ENCODE measurements at regions not wholly inside any gene's neighbourhood (a gene's known extent, or its start where the extent isn't known, plus 50 kb on each side); places are given as distances from the start of the nearest gene placed in this dataset.

DNA sequence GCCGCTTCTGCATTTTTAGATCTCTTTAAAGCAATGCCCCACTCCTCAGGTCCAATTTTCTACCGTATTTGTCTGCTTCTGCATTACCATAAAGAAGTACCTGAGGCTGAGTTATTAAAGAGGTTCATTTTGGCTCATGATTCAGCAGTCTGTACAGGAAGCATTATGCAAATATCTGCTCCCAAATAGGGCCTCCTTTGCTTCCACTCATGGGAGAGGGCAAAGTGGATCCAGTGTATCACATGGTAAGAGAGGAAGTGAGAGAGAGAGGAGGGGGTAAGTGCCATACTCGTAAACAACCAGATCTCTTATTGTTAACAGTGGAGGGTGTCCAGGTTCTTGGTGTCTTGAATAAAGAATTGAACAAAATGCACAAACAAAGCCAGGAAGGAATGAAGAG lies 316.1 kb upstream of the SEL1L start:
- no peak for DNase-seq

- no peak for DNase-seq
These were observed 321.4 kb upstream of the SEL1L start for GRCh38 chr14:81855007-81855406.

DNA sequence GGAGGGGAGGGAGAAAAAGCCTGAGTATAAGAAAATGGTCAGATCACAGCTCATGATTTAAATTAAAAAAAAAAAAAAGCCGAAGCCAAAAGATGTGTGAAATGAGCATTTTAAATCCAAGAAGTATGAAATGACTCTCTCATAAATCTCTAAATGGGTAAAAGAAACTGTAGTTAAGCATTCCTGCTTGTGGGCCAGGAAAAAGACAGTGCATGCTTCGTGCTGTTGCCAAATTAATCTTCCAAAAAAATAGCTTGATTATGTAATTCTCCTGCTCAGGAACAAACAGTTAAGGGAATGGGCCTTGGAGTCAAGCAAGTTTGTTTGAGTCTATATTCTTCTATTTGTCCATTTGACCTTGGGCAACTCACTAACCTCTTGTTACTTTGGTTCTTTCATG lies 325.4 kb upstream of the SEL1L start:
- DNase-seq, result no peak

- no peak for DNase-seq
These were observed 334.5 kb upstream of the SEL1L start for GRCh38 chr14:81868172-81868571.

DNA sequence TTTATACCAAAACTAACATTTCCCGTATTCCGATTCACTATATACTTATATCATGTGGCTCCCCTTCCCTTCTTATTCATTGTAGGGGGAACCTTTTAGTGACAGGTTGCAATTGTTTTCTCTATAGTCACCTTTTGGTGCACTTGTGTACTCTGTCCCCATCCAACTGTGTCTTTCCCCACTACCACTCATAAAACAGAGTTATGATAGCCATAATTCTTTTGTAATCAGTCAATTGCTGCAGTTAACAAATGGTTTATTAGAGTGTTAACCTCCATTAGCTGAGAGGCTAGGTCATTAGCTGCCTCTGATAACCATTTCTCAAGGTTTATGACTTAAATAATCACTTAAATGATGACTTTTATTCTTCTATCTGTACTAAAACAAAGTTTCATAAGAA lies 338.1 kb upstream of the SEL1L start:
- DNase-seq, result no peak

GRCh38 chr14:81884382-81884781 lies 350.7 kb upstream of the SEL1L start:
- DNase-seq, result no peak

DNA sequence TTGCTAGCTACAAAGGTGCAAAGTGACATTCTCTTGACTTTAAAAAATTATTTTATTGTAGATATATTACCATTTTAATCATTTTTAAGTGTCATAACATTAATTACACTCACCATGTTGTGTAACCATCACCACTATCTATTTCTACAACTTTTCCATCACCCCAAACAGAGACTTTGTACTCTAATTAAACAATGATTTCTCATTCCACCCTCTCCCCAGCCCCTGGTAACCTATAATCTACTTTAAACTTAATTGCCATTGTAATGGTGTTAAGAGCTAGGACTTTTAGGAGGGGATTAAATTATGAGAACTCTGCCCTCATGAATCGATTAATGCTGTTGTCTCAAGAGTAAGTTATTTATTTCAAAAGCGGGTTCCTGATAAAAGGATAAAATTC lies 352.9 kb upstream of the SEL1L start:
- no peak for DNase-seq

GRCh38 chr14:81889529-81889928 lies 355.9 kb upstream of the SEL1L start:
- no peak for DNase-seq

DNA sequence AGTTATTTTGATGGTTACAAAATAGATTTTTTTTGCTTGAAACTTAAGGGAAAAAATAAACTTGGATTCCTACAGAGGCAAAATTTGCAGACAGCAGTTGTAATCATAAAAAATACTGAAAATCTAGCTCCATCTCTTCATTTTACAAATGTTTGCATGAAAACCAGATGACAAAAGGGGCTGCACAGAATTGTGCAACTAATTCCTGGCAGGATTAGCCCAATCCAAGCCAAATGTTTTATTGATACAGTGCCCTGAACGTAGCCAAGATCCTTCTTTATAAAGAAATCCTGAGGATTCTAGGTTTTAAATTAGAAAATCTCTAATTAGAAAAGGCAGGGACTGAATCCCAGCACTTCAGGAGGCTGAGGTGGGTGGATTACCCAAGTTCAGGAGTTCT lies 356.4 kb upstream of the SEL1L start:
- DNase-seq, result no peak

GRCh38 chr14:81903477-81903876 lies 369.8 kb upstream of the SEL1L start:
- DNase-seq, result no peak

DNA sequence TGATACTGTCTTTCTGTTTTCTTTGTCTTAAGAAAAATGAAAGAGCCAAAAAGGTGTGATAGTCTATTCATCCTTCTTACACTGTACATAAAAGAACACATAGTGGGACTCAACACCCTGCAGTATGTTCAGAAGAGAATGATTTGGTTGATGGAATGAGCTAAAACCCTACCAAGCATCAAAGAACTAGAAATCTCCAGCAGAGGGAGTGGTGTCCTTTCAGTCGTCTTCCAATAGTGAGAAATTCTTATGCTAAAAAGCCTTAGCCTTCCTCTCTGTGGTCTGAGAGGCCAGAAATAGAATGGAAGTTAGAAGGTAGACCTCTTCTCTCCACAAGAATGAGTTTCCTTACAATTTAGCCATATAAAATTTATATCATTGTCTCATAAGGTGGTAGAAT lies 393.4 kb upstream of the SEL1L start:
- DNase-seq, result no peak

DNA sequence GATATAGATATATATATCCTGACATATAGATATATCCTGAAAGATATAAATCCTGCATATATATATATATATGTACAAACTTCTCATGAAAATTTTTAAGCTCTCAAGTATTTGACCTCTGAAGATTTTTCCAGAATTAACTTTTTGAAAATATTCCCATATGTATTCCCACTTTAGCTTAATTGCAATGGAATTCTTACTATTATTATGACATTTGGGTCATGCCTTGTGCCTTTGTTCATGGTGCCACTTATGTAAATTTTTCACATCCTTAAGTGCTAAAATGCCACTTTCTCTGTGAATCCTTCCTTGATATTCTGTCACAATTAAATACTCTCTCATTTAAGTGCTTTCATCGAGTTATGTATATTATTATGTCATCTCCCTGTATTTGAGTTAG lies 398.2 kb upstream of the SEL1L start:
- DNase-seq, result no peak

DNA sequence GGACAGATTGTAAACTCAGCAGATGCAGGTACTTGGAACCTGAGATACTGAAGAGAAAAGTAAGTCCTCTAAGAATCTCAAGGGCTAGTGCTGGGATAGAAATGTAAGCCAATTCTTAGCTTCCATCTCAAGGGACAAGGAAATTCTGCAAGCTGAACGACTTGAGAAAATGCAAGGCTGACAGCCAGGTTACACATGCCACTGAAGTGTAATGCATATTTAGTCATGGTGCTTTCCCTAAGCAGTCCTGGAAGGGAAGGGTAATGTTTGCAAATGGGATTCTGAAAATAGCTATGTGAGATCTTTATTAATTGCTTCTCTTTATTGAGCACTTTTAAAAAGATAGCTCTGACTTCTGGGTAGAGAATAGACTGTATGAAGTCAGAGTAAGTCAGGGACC lies 402.7 kb upstream of the SEL1L start:
- no peak for DNase-seq

GRCh38 chr14:81936902-81937301 lies 403.2 kb upstream of the SEL1L start:
- DNase-seq, result no peak

DNA sequence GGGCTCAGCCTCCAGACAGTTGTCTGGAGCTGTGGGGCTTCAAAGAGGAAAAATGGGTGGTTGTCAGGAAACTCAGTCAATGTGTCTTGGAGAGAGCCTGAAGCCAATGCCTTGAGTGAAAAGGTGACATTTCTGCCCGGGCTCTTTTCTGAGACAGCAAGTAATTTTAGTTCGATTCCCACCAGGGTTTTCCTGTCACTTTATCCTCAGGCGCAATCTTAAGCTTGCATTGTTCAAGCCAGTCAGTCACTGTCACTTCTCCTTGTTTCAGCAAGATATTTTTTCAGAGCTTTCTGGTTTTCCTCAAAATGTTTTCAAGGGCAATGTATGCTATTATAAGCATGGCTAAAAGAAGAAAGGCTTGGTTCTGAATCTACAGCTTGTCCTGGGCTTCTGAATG lies 404.7 kb upstream of the SEL1L start:
- DNase-seq, result no peak

- no peak for DNase-seq
These were observed 407.0 kb upstream of the SEL1L start for GRCh38 chr14:81940651-81941050.

GRCh38 chr14:81942071-81942470 lies 408.4 kb upstream of the SEL1L start:
- no peak for DNase-seq

- DNase-seq, result no peak
These were observed 412.7 kb upstream of the SEL1L start for GRCh38 chr14:81946375-81946774.

DNA sequence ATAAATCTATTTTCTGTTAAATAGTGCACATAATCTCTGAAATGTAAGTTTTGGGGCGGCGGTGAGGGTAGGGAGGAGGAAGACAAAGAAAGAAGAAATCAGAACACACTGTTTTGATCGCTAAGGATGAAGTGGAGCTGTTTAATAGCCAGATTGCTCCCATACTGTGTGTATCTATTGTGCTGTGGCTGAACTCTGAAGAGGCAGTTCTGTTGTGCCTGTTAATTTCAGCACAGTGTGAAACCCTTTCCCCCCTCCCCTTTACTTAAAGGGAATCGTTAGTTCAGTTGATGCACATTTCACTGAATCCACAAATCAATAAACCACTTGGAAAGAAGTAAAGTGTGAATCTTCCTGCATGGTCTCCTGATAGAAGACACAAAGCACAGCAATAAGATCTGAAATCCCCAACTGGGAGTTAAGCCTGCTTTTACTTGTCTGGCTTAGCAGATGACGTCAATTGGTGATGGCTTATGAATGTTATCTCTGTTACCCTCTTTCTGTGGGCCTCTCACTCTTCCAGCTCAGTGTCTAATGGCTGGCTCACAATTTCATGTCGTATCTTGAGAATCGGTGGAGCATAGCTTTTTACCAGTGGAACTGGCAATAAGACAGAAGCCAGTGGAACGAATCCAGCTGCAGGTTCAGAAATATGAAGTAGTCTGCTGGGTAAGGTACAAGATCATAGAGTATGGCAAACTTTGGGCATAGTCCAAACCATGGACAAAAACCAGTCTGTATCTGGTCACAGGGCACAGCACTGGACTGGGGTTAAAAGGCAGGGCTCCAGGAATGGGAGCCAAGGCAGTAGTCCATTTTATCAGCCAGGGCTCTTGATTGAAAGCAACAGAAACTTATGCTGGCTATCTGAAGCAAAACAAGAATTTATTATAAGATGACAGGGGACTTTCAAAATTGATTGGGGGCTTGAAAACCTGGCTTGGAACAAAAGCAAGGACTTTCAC lies 413.5 kb upstream of the SEL1L start:
- DNase-seq, result no peak

- DNase-seq, result no peak
These were observed 419.3 kb upstream of the SEL1L start for GRCh38 chr14:81952917-81953316.

- DNase-seq, result no peak
These were observed 419.8 kb upstream of the SEL1L start for GRCh38 chr14:81953419-81953818.

- DNase-seq, result no peak
These were observed 421.5 kb upstream of the SEL1L start for GRCh38 chr14:81955123-81955522.

DNA sequence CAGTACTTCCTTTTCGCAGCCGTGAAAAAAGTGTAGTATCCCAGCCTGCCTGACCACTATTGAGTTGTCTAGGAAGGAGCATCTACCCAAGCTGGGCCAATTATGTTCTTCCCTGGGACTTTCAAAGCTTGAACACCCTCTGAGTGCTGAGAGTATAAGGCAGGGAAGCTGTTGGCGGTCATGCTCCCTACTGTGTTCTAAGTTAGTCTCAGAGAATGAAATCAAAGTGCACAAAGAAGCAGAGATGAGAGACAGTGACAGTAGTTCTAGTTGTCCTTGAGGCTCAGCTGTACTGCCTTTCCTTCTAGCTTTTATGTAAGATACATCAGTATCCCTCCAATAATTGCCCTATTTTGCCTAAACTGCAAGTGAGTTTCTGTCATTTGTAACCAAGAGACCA lies 427.1 kb upstream of the SEL1L start:
- DNase-seq, result no peak

DNA sequence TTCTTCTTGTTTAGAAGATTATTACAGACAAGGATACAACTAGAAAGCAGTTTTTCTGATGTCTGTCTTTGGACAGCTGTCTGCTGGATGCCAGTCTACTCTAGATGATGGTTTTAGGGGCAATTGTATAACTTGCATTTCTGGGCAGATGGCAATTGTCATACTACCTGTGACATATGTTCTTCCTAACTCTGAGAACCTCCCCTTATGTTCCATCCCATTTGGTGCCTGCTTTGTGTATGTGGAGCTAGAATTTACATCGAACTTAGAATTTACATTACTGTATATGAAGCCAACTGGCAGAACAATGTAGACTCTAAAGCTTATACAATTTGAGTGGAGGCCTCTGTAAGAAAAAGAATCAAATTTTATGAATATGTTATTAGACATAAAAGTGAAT lies 430.2 kb upstream of the SEL1L start:
- DNase-seq, result no peak

GRCh38 chr14:81970307-81970706 lies 436.7 kb upstream of the SEL1L start:
- DNase-seq, result no peak
